ENCODE measurements at regions not wholly inside any gene's neighbourhood (a gene's known extent, or its start where the extent isn't known, plus 50 kb on each side); places are given as distances from the start of the nearest gene placed in this dataset.
"Not testable (repeated sequence)": the region's sequence is repeated elsewhere in the genome, so short reads cannot be mapped to it uniquely, and the experiment has no call there.

GRCh38 chr11:49585495-49585894, 366.7 kb upstream of the OR4C13 start:
- TF ChIP-seq ARNTL (CRISPR knock-in tag; IDR thresholded peaks at IDR 0.05; ENCODE audit: borderline replicate concordance, low read depth); ISL1 (CRISPR knock-in tag; IDR thresholded peaks at IDR 0.05); CSDC2 (CRISPR knock-in tag; IDR thresholded peaks at IDR 0.05); CSRNP3 (CRISPR knock-in tag; IDR thresholded peaks at IDR 0.05); RARB (CRISPR knock-in tag; IDR thresholded peaks at IDR 0.05); ZC3H10 (CRISPR knock-in tag; IDR thresholded peaks at IDR 0.05); SNAI2 (CRISPR knock-in tag; IDR thresholded peaks at IDR 0.05); BACH2 (CRISPR knock-in tag; IDR thresholded peaks at IDR 0.05; ENCODE audit: borderline replicate concordance); ZNF8 (CRISPR knock-in tag; IDR thresholded peaks at IDR 0.05): not testable (repeated sequence)
- TF ChIP-seq, protein P1, sequence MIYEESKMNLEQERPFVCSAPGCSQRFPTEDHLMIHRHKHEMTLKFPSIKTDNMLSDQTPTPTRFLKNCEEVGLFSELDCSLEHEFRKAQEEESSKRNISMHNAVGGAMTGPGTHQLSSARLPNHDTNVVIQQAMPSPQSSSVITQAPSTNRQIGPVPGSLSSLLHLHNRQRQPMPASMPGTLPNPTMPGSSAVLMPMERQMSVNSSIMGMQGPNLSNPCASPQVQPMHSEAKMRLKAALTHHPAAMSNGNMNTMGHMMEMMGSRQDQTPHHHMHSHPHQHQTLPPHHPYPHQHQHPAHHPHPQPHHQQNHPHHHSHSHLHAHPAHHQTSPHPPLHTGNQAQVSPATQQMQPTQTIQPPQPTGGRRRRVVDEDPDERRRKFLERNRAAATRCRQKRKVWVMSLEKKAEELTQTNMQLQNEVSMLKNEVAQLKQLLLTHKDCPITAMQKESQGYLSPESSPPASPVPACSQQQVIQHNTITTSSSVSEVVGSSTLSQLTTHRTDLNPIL (CRISPR knock-in tag; IDR thresholded peaks at IDR 0.05; ENCODE audit: low read depth) = not testable (repeated sequence)
